ENCODE measurements at regions not wholly inside any gene's neighbourhood (a gene's known extent, or its start where the extent isn't known, plus 50 kb on each side); places are given as distances from the start of the nearest gene placed in this dataset.

GRCh38 chr1:30509670-30510069 is 213.7 kb downstream of the MATN1 start:
- TF ChIP-seq GATA3 (IDR thresholded peaks at IDR 0.05; ENCODE audit: low read depth, low read length) = no peak
- no peak for TF ChIP-seq GATA2 (IDR thresholded peaks at IDR 0.05; ENCODE audit: low read depth, low read length)

Data from SH-SY5Y (cell line).